NK-92 treated with Interleukin-12 subunit alpha and Interleukin-12 subunit beta, amount 100 ng/mL, for 24 hours (cell line): ENCODE measurements at regions not wholly inside any gene's neighbourhood (a gene's known extent, or its start where the extent isn't known, plus 50 kb on each side); places are given as distances from the start of the nearest gene placed in this dataset.
"Not testable (repeated sequence)": the region's sequence is repeated elsewhere in the genome, so short reads cannot be mapped to it uniquely, and the experiment has no call there.

Experiments
- DNase-seq: peaks from one replicate; lab custom pipeline; 2025; lab: John Stamatoyannopoulos, UW

DNA sequence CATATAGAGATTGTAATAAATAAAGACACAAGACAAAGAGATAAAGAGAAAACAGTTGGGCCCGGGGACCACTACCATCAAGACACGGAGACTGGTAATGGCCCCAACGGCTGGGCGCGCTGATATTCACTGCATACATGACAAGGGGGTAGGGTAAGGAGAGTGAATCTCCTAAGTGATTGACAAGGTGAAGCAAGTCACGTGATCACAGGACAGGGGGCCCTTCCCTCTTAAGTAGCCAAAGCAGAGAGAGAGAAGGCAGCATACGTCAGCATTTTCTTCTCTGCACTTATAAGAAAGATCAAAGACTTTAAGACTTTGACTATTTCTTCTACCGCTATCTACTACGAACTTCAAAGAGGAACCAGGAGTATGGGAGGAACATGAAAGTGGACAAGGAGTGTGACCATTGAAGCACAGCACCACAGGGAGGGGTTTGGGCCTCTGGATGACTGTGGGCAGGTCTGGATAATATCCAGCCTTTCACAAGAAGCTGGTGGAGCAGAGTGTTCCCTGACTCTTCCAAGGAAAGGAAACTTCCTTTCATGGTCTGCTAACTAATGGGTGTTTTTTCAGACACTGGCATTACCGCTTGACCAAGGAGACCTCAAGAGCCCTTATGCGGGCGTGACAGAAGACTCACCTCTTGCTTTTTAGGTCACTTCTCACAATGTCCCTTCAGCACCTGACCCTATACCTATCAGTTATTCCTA lies 75.6 kb downstream of the MRPL39 start:
- DNase-seq = not testable (repeated sequence)

DNA sequence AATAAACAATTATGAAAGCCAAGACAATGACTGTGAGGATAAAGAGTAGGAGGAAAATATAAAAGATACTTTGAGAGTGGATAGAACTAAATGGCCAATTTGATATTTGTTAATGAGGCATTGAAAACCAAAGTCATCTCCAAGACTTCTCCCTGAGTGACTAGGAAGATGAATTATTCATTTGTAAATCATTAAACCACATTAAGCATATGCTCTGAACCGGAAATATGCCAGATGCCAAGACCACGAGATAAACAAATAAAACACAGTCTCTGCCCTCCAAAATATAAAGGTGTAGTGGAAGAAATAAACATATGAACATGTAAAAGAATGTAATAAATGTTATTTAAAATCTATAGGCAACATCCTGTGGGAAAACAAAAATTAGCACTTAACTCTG lies 78.8 kb downstream of the MRPL39 start:
- DNase-seq = no peak

DNA sequence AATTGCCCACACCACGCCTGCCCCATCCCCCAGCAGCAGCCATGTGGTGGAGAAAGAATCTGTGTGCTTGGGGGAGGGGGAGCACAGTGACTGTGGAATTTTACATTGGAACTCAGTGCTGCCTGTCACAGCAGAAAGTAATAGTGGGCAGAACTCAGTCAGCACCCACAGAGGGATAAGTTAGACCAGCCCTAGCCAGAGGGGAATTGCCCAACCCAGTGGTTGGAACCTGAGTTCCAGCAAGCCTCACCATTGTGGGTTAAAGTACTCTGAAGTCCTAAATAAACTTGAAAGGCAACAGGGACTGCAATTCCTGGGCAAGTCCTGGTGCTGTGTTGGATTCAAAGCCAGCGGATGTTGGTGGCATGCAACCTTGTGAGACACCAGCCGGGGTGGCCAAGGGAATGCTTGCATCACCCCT lies 88.8 kb downstream of the MRPL39 start:
- DNase-seq = no peak

DNA sequence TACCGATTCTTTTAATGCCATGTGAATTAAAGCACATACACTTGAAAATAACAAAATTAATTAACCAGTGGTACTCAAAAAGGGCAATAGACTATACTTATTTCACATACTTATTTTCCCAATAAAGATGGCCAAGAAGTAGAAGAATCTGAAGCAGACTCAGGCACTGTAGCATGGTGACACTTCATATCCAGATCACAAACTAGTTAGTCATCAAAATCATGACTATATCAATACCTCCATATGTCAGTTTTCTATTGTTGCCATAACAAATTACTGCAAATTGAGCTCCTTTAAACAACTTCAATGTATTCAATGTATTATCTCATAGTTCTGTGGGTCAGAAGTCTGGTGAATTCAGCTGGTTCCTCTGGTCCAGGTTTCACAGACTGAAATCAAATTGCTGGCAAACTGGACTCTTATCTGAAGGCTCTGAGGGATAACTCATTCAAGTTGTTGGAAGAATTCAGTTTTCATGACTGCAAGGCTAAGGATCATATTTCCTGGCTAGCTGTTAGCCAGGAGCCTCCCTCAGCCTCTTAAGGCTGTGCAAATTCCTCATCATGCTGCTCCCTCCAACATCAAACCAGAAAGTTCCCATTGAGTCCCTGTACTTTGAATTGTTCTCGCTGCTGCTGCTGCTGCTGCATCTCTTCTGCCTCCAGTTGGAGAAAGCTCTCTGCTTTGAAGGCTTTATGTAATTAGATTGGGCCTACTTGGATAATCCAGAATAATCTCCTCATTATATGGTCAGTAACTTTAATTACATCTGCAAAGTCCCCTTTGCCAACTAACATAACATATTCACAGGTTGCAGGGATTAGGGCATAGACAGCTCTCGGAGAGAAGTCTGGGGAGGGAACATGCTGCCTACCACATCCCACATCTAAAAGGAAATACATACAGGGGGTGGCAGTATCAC lies 91.5 kb downstream of the MRPL39 start:
- DNase-seq = no peak

DNA sequence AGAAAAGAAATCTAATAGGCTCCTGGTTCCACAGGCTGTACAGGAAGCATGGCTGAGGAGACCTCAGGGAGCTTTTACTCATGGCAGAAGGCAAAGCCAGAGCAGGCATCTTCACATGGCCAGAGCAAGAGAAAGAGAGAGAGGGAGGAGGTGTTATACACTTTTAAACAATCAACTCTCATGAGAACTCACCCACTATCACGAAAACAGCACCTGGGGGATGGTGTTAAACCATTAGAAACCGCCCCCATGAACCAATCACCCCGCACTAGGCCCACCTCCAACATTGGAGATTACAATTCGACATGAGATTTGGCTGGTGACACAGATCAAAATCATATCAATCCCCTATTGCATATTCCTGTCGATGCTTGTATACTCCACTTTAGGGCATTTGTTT lies 93.5 kb downstream of the MRPL39 start:
- no peak for DNase-seq

DNA sequence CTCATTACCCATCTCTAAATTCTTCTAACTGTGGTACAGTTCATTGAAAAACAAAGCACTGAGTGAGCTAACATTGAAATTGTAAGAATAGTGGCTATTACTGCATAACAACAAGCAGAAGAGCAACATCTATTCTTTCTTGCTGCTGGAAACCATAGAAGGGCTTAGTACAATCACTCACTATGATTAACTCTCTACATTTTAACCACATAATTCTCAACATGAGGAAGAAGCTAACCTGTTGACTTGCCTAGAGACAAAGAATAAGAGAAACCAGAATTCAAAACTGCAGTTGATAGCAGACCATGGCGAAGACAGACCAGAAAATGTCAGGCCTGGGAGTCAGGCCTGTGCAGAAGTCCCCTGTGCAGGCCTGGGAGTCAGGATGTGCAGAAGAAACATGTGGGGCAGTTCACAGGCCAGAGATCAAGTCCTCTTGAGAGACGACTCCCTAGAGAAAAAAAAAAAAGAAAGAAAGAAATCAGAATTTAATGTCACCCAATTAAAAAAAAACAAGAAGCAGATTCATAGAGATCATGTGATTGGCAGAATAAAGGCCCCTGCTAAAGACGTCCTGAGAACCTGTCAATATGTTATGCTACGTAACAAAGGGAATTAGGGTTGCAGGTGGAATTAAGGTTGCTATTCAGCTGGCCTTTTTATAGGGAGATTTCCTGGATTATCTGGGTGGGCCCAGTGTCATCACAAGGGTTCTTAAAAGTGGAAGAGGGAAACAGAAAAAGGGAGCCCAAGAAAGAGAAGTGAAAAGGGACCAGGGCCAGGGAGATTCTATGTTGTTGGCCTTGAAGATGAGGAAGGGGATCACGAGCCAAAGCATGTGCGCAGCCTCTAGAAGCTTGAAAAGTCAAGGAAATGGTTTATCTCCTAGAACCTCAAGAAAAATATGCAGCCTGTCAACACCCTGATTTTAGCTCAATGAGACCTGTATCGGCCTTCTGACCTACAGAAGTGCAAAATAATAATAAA lies 94.9 kb downstream of the MRPL39 start:
- DNase-seq = no peak

DNA sequence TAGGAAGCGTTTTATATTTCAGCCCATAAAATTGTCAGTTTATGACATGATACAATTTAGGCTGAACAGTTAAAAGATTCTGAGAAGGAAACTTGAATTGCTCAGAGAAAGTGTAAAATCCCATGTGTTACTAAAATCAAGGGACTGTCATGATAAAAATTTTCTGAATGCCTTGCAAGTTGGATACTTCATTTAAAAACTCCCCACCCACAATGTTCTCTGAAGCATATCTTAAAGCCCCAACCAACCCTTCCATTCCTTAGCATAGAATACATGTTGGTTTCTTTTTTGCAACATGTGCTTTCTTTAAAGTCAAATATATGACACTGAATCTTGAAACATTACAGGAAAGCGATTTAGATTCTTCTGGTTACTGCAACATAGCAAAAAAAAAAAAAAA lies 97.4 kb downstream of the MRPL39 start:
- DNase-seq = no peak

DNA sequence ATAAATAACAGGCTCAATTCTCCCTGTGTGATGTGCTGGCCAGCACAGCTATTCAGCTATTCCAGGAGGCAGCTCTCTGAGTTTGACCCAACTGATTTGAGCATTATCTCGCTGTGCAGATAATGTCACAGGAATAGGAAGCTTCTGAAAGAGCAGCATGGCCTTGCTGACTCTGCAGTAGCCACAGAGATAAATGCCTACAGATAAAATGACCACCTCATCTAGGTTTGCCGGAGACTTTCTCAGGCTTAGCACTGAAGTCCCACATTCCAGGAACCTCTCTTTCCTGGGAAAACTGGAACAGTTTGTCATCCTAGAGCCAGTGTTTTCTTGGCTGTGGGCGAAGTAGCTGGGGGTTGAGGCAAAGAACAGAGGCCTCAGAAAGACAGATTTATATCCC lies 98.9 kb downstream of the MRPL39 start:
- no peak for DNase-seq

DNA sequence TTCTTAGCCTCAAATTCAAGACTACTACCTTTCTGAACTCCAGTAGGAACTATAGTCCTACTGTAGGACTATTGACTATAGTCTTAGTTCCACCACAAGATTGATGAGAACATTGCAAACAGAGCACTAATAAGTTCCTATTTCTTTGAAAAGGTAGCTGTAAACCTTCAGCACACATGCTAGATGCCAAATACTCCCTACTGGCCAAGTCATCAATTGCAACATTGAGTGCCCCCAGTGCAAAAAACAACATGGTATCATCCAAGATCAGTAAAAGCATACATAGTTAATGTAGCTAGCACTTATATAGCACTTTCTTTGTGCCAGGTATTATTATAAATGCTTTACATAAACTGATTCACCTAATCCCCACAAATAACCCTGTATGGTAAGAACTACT lies 99.8 kb downstream of the MRPL39 start:
- no peak for DNase-seq

DNA sequence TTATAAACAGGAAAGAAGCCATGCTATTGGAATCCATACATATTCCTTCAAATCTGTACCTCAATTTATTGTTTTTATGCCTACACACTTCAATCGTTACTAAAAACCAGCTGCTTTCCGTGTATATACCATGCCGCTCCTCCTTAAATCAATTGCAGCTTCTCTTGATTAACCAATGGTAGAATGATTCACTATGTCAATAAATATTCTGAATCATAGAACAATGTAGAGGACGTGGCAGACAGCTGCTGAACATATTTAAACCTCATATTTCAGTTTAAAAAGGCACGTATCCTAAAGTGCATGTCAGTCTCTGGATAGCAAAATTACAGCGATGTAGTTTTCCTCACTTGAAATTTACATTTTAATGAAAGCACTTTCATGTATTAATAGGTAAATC lies 100.4 kb downstream of the MRPL39 start:
- no peak for DNase-seq

DNA sequence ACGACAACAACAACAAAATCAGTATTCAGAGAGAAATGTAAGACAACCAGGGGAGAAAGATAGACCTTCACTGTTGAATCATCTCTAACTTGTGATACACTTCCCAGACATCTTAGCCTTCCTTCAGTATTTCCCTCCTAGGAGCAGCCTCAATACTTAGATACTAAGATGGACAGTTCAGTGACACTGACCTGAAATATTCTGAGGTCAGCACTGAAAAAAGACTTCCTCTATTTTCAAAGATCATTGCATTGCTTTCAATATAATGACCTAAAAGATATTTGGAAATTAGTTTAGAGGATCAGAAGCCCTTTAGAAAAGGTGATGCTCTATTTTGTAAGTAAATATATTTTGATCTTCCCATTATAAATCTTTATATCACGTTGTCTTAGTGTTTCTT lies 101.0 kb downstream of the MRPL39 start:
- no peak for DNase-seq

DNA sequence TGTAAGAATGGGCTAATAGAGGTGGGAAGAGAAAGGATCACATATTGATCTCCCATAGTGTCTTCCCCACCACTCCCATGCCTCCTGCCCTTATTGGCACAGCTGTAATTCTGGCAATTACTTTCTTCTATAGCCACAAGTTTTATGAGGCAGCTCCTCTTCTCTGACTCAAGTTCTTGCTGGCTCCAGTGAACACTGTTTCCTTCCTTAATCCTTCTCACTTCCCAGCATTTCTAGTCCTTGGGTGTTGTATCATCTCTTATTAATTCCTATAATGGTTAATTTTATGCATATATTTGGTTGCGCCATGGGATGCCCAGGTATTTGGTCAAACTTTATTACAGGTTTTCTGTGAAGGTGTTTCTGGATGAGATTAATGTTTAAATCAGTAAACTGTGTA lies 103.3 kb downstream of the MRPL39 start:
- no peak for DNase-seq

DNA sequence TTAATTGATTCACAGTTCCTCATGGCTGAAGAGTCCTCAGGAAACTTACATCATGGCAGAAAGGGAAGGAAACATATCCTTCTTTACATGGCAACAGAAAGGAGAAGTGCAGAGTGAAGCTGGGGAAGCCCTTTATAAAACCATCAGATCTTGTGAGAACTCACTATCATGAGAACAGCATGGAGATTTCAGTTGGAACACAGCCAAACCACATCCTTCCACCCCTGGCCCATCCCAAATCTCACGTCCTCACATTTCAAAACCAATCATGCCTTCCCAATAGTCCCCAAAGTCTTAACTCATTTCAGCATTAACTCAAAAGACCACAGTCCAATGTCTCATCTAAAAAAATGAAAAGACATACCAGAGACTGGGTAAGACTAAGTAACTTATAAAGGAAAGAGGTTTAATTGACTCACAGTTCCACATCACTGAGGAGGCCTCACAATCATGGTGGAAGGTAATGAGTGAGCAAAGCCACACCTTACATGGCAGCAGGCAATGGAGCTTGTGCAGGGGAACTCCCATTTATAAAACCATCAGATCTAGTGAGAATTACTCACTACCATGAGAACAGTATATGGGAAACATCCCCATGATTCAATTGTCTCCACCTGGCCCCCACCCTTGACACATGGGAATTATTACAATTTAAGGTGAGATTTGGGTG lies 105.2 kb downstream of the MRPL39 start:
- no peak for DNase-seq

DNA sequence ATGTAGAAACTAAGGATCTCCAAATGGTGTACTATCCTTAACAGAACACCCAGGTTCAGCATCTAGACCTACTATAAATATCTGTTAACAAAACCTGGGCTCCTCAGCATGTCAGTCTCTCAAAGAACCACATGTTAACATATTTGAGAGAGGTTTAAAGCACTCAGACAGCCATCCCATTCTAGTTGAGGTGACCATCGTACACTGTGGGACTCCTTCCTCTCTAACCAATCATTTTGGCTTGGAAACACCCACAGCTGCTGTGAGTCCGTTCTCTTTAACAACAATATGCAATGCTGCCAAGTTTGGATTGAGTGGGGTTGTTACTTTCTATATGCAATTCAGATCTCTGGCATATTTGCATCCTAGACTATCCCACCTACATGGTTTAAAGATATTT lies 105.8 kb downstream of the MRPL39 start:
- no peak for DNase-seq

DNA sequence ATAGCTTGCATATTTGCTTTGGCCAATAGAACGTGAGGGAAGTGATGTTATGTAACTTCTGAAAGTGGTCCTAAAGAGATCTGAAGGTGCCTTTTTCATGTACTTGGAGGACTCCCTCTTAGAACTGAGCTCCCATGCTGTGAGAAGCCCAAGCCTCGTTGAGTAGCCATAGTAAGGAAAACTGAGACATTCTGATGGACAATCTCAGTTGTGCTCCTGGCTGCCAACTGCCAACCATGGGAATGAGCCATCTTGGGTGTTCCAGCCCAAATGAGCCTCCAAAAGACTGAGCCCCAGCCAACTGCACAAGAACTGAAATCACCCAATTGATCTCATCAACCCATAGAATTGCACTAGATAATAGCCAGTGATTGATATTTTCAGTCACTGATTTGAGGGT lies 106.7 kb downstream of the MRPL39 start:
- no peak for DNase-seq

DNA sequence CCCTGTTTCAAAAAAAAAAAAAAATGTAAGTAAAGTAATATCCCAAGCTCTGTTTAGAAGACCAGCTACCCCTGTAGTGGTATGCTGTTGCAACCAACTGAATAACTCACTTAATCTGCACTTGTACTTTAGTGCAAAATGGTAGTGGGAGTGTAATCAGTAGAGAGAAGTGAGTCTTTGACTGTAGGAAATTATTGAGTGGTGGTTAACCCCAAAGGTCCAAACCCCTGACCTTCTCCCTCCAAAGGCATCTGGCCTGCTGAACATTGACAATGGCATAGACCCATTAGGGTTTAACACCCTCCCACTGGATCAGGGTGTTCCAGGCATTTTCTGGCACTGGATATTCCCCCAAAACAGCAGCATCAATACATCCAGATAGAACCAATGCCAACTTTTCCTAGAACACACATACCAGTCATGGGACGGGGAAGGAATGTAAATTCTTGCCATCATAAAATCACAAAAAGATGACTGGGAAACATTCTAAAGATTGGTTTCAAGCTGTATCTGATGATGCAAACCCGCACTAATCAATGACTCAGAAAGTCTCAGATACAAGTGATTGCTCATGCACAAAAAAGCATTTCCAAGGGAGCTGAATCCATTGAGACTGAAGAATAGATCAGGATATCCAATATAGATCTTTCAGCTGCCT lies 110.3 kb downstream of the MRPL39 start:
- DNase-seq = no peak

DNA sequence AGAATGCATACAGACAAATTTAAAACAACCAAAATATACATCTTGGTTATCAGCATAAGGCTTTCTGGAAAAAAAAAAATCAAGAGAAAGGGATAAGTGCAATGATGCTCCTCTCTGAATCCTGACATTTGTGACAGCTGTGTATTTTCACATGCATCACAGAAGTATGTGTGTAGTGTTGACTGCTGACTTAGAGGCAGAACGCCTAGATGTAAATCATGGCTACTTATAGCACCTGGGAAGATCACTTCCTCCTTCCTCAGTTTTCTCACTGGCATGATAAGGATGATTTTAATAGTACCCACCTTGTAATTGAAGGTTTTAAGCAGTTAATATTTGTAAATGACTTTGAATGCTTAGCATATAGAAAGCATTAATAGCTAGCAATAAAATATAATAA lies 112.5 kb downstream of the MRPL39 start:
- DNase-seq = no peak

DNA sequence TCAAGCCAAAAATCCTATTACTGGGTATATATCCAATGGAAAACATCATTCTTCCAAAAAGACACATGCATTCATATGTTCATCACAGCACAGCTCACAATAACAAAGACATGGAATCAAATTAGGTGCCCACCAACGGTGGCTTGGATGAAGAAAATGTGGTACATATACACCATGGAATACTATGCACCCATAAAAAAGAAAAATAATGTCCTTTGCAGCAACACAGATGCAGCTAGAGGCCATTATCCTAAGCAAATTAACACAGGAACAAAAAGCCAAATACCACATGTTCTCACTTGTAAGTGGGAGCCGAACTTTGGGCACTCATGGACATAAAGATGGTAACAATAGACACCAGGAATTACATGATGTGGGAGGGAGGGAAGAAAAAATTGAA lies 113.6 kb downstream of the MRPL39 start:
- no peak for DNase-seq

DNA sequence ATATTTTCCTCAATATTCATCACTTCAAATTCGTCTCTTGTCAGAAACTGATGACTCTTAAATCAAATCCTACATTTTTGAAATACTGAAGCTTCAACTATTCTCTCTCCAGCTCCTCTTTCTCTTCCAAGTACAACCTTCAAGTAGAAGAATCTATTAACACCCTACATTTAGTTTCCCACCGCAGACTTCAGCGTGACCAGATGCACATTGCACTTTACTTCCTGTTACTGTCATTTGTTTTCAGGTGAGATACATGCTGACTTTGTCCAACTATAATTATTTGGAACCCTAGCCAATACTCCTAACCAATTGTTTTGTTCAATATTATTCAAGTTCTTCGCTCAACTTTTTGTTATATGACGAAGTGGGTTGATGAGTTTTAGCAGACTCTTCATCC lies 116.0 kb downstream of the MRPL39 start:
- no peak for DNase-seq

DNA sequence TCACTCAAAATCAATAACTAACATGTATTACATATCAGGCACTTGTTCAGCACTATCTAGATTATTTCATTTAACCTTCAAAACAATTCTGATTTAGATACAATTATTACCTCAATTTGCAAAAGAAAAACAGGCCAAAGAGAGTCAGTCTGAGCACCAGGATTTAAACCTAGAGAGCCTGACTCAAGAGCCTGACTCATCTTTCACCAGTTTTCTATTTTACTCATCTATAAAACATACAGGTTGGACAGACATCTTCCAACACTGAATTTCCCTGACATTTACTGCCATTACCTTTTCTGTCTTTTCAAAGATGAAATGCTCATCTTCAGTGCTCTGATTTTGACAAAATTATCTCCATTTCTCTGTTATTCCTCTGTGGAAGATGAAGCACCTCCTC lies 116.5 kb downstream of the MRPL39 start:
- DNase-seq = no peak

DNA sequence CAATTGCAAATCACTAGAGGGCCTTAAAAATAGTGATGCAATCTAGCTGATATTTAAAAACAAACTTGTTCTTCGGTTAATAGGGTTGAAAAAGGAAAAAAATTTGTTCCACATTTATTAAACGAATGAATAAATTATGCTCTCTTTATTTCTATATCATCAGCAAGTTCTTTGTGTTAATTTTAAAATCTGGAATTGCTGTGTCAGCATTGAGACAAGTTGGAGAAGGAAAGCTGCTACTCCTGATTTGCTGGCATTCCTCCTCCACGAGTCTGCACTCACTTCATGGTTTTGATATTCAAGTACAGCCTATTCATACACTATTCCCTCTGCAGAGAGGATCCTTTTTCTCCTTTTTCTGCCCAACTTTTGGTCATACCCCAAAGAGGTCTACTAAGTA lies 117.6 kb downstream of the MRPL39 start:
- DNase-seq = no peak
